ENCODE measurements at regions not wholly inside any gene's neighbourhood (a gene's known extent, or its start where the extent isn't known, plus 50 kb on each side); places are given as distances from the start of the nearest gene placed in this dataset.

- Histone ChIP-seq H3K9ac (no peak overlapping the region), H3K27ac (no peak overlapping the region), H3K36me3 (no peaks in the 10 kb centered on the region), H3K9me3 (no peaks in the 10 kb centered on the region), H3K4me2 (no peak overlapping the region), H3K4me1 (no peaks in the 10 kb centered on the region), H3K27me3 (no peaks in the 10 kb centered on the region), H4K20me1 (no peaks in the 10 kb centered on the region), H3K4me3 (no peak overlapping the region)
- TF ChIP-seq Cebpa-rat (IDR thresholded peaks at IDR 0.05), result no peak
Measured at GRCh38 chr15:62841891-62842559, 200.5 kb upstream of the TPM1 start.

GRCh38 chr15:62843311-62843710 is 199.2 kb upstream of the TPM1 start:
- no peaks in the 10 kb centered on the region for H3K27me3 ChIP-seq
- no peaks in the 10 kb centered on the region for H3K36me3 ChIP-seq
- no peak overlapping the region for H3K9ac ChIP-seq
- no peaks in the 10 kb centered on the region for H4K20me1 ChIP-seq
- H3K4me3 ChIP-seq, result no peak overlapping the region
- H3K4me2 ChIP-seq, result no peak overlapping the region
- H3K9me3 ChIP-seq, result no peaks in the 10 kb centered on the region
- no peak overlapping the region for H3K27ac ChIP-seq
- TF ChIP-seq Cebpa-rat (IDR thresholded peaks at IDR 0.05), result no peak
- no peaks in the 10 kb centered on the region for H3K4me1 ChIP-seq

GRCh38 chr15:62844564-62845240 is 197.8 kb upstream of the TPM1 start:
- Histone ChIP-seq H3K36me3 (no peaks in the 10 kb centered on the region), H3K4me2 (no peak overlapping the region), H4K20me1 (no peaks in the 10 kb centered on the region), H3K9me3 (no peaks in the 10 kb centered on the region), H3K27me3 (no peaks in the 10 kb centered on the region), H3K4me1 (no peaks in the 10 kb centered on the region), H3K9ac (no peak overlapping the region), H3K4me3 (no peak overlapping the region), H3K27ac (no peak overlapping the region)
- no peak for TF ChIP-seq Cebpa-rat (IDR thresholded peaks at IDR 0.05)

GRCh38 chr15:62845241-62846126 is 197.1 kb upstream of the TPM1 start:
- Histone ChIP-seq H3K4me2 (no peak overlapping the region), H3K4me3 (no peak overlapping the region), H3K9me3 (no peaks in the 10 kb centered on the region), H4K20me1 (no peaks in the 10 kb centered on the region), H3K27ac (no peak overlapping the region), H3K9ac (no peak overlapping the region), H3K4me1 (no peaks in the 10 kb centered on the region), H3K27me3 (no peaks in the 10 kb centered on the region), H3K36me3 (no peaks in the 10 kb centered on the region)
- no peak for TF ChIP-seq Cebpa-rat (IDR thresholded peaks at IDR 0.05)

GRCh38 chr15:62846131-62846804 is 196.3 kb upstream of the TPM1 start:
- Histone ChIP-seq H3K27me3 (no peaks in the 10 kb centered on the region), H3K4me2 (no peak overlapping the region), H3K36me3 (no peaks in the 10 kb centered on the region), H3K9ac (no peak overlapping the region), H3K9me3 (no peaks in the 10 kb centered on the region), H3K27ac (no peak overlapping the region), H3K4me1 (no peaks in the 10 kb centered on the region), H3K4me3 (no peak overlapping the region), H4K20me1 (no peaks in the 10 kb centered on the region)
- no peak for TF ChIP-seq Cebpa-rat (IDR thresholded peaks at IDR 0.05)

GRCh38 chr15:62846805-62847495 is 195.6 kb upstream of the TPM1 start:
- H3K4me3 ChIP-seq, result no peak overlapping the region
- no peak for TF ChIP-seq Cebpa-rat (IDR thresholded peaks at IDR 0.05)
- no peaks in the 10 kb centered on the region for H3K9me3 ChIP-seq
- H3K4me2 ChIP-seq, result no peak overlapping the region
- no peaks in the 10 kb centered on the region for H3K27me3 ChIP-seq
- H3K9ac ChIP-seq, result no peak overlapping the region
- no peaks in the 10 kb centered on the region for H4K20me1 ChIP-seq
- H3K36me3 ChIP-seq, result no peaks in the 10 kb centered on the region
- H3K4me1 ChIP-seq, result no peaks in the 10 kb centered on the region
- H3K27ac ChIP-seq, result no peak overlapping the region

DNA sequence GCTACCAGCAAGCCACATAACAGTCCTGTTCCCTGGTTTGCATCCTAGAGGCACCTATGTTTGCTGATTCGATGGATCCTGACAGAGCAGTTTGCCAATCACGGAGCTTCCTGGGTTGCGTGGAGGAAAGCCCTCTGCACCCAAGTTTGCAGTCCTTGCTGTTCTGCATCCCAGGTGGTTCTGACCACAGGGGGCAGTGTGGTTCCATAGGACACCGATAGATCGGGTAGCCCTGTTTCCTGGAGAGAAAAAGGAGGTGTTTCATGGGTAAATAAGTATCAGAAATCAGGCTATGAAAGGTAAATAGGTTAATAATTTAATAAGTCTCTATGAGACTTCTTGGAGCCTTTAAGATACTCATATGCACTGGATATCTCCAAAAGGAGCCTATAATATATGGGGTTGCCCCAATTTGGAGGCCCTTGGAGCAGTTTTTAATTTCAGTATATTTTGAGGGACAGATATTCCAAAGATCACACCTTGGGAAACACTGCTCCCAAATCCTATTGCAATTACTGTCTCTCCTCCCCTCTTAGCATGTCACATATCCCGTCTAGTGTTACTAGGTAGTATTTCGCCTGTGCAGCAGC is 194.6 kb upstream of the TPM1 start:
- Histone ChIP-seq H3K9ac (no peak overlapping the region), H3K27me3 (no peaks in the 10 kb centered on the region), H3K4me3 (no peak overlapping the region), H3K4me1 (no peaks in the 10 kb centered on the region), H3K27ac (no peak overlapping the region), H4K20me1 (no peaks in the 10 kb centered on the region), H3K9me3 (no peaks in the 10 kb centered on the region), H3K4me2 (no peak overlapping the region), H3K36me3 (no peaks in the 10 kb centered on the region)
- TF ChIP-seq Cebpa-rat (IDR thresholded peaks at IDR 0.05), result no peak

DNA sequence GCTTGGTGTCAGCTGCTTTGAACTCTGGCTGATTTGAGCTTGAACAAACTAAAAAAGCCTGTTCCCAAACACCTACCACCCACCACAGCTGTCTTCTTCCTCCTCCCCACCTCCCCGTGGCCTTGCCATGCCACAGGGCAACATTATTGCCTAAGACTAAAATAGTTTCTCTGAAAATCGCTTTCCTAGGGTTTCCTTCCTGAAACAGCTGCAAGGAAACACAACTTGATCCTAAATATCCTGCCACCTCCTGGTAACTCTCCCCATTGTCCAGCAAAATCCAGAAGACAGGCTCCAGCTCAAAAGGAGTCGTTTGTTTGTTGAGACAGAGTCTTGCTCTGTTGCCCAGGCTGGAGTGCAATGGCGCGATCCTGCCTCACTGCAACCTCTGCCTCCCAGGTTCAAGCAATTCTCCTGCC is 193.9 kb upstream of the TPM1 start:
- TF ChIP-seq Cebpa-rat (IDR thresholded peaks at IDR 0.05), result no peak
- no peak overlapping the region for H3K9ac ChIP-seq
- no peak overlapping the region for H3K4me2 ChIP-seq
- H3K27ac ChIP-seq, result no peak overlapping the region
- H3K4me1 ChIP-seq, result no peaks in the 10 kb centered on the region
- H3K27me3 ChIP-seq, result no peaks in the 10 kb centered on the region
- no peaks in the 10 kb centered on the region for H4K20me1 ChIP-seq
- no peaks in the 10 kb centered on the region for H3K9me3 ChIP-seq
- no peaks in the 10 kb centered on the region for H3K36me3 ChIP-seq
- no peak overlapping the region for H3K4me3 ChIP-seq

Data from BLaER1 (cell line).